AG04450 (cell line): ENCODE measurements at regions not wholly inside any gene's neighbourhood (a gene's known extent, or its start where the extent isn't known, plus 50 kb on each side); places are given as distances from the start of the nearest gene placed in this dataset.
"Not testable (repeated sequence)": the region's sequence is repeated elsewhere in the genome, so short reads cannot be mapped to it uniquely, and the experiment has no call there.

Experiments
- CTCF ChIA-PET: fragments of 300-600, 350-600 bp; formaldehyde crosslinking; extraction: SDS; loops from one replicate; lab custom pipeline; 2022; ENCODE audit warnings: antibody characterized with exemption, inconsistent platforms; lab: Charles Lee
- POLR2A ChIA-PET: fragments of 350-600 bp; formaldehyde crosslinking; extraction: SDS; loops from one replicate; lab custom pipeline; 2021; ENCODE audit warnings: antibody characterized with exemption, inconsistent platforms; lab: Yijun Ruan, JAX
- DNase-seq: peaks from one replicate; pipeline ENCODE4 v3.0.0-alpha.2; 2011; ENCODE audit warnings: low read depth, low spot score
- H3K27ac ChIP-seq: one replicate; pipeline ENCODE4 v1.5.1; 2012; ENCODE audit warnings: low read depth, low read length, control low read depth
- H3K27me3 ChIP-seq: one replicate; pipeline ENCODE4 v1.6.0; 2012; ENCODE audit warnings: low read length; ENCODE audit not compliant: control insufficient read depth, insufficient read depth
- H3K4me3 ChIP-seq: 2 replicates; pipeline ENCODE4 v1.5.1; 2011; ENCODE audit warnings: mild to moderate bottlenecking, low read depth, low read length, control low read depth
- H3K9me3 ChIP-seq: 2 replicates; pipeline ENCODE4 v1.5.1; 2012; ENCODE audit warnings: low read length; ENCODE audit not compliant: control insufficient read depth, insufficient read depth
- CTCF ChIP-seq: IDR thresholded peaks from 2 replicates; pipeline ENCODE4 v1.5.1; 2011; ENCODE audit warnings: low read depth, low read length, control low read depth, inconsistent platforms

GRCh38 chr14:101292448-101292847, 268.8 kb upstream of the DIO3 start:
- no peak for DNase-seq
- no peaks in the 10 kb centered on the region for H3K9me3 ChIP-seq
- ChIA-PET CTCF (no interaction called here), POLR2A (no interaction called here)
- H3K4me3 ChIP-seq = no peak overlapping the region
- H3K27ac ChIP-seq = no peak overlapping the region
- no peaks in the 10 kb centered on the region for H3K27me3 ChIP-seq
- no peak for TF ChIP-seq CTCF

GRCh38 chr14:101293605-101294004, 267.7 kb upstream of the DIO3 start:
- POLR2A ChIA-PET = no interaction called here
- CTCF ChIA-PET = no interaction called here

GRCh38 chr14:101294136-101294535, 267.2 kb upstream of the DIO3 start:
- no peak for DNase-seq
- H3K27ac ChIP-seq = no peak overlapping the region
- no peaks in the 10 kb centered on the region for H3K9me3 ChIP-seq
- H3K4me3 ChIP-seq = no peak overlapping the region
- no peak for TF ChIP-seq CTCF
- CTCF ChIA-PET = no interaction called here
- POLR2A ChIA-PET = no interaction called here
- H3K27me3 ChIP-seq = no peaks in the 10 kb centered on the region

More at GRCh38 chr14:101293605-101294004, 267.7 kb upstream of the DIO3 start:
- no peak for DNase-seq
- no peaks in the 10 kb centered on the region for H3K9me3 ChIP-seq
- no peak overlapping the region for H3K27ac ChIP-seq
- no peaks in the 10 kb centered on the region for H3K27me3 ChIP-seq
- no peak for TF ChIP-seq CTCF
- H3K4me3 ChIP-seq = no peak overlapping the region

GRCh38 chr14:101299781-101300180, 261.5 kb upstream of the DIO3 start:
- H3K27ac ChIP-seq, CTCF ChIA-PET, H3K4me3 ChIP-seq: not testable (repeated sequence)

GRCh38 chr14:101301011-101301410, 260.3 kb upstream of the DIO3 start:
- Histone ChIP-seq H3K4me3 (no peak overlapping the region), H3K9me3 (no peaks in the 10 kb centered on the region), H3K27me3 (no peaks in the 10 kb centered on the region), H3K27ac (no peak overlapping the region)
- no peak for DNase-seq
- CTCF ChIA-PET = no interaction called here
- POLR2A ChIA-PET = no interaction called here
- no peak for TF ChIP-seq CTCF

More at GRCh38 chr14:101299781-101300180, 261.5 kb upstream of the DIO3 start:
- H3K27me3 ChIP-seq, H3K9me3 ChIP-seq, POLR2A ChIA-PET, DNase-seq: not testable (repeated sequence)

- H3K27ac ChIP-seq, POLR2A ChIA-PET, H3K9me3 ChIP-seq, CTCF ChIA-PET, H3K4me3 ChIP-seq, H3K27me3 ChIP-seq, DNase-seq: not testable (repeated sequence)
Measured at GRCh38 chr14:101307162-101307561, 254.1 kb upstream of the DIO3 start.

- POLR2A ChIA-PET, H3K27me3 ChIP-seq, H3K4me3 ChIP-seq, CTCF ChIA-PET, DNase-seq, H3K27ac ChIP-seq, H3K9me3 ChIP-seq: not testable (repeated sequence)
Measured at GRCh38 chr14:101311186-101311585, 250.1 kb upstream of the DIO3 start.
